ENCODE measurements at regions not wholly inside any gene's neighbourhood (a gene's known extent, or its start where the extent isn't known, plus 50 kb on each side); places are given as distances from the start of the nearest gene placed in this dataset.
"Not testable (repeated sequence)": the region's sequence is repeated elsewhere in the genome, so short reads cannot be mapped to it uniquely, and the experiment has no call there.

GRCh38 chr16:9647981-9648701, 534.1 kb downstream of the GRIN2A start:
- peak; percentile 55 for DNase-seq (ENCODE audit: low spot score)

DNA sequence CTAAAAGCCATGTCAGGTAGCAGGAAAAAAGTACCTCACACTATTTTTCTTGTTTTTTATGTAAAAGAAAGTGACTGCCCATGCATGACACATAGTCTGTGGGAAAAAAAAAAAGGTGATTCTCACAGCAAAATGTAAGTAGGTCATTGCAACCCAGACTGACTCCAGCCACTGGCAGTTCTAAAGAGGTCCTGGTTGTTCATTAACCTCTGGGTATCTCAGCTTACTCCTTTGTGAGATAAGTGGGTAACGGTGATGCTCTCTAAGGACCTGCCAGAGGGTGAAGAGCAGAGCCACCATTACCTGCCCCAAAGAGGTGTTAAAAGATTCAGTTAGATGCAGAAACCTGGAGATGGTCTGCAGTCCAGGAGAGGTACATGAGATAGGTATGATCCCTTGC, 531.9 kb downstream of the GRIN2A start:
- no peak for DNase-seq (ENCODE audit: low spot score)

GRCh38 chr16:9655051-9655450, 527.2 kb downstream of the GRIN2A start:
- no peak for DNase-seq (ENCODE audit: low spot score)

DNA sequence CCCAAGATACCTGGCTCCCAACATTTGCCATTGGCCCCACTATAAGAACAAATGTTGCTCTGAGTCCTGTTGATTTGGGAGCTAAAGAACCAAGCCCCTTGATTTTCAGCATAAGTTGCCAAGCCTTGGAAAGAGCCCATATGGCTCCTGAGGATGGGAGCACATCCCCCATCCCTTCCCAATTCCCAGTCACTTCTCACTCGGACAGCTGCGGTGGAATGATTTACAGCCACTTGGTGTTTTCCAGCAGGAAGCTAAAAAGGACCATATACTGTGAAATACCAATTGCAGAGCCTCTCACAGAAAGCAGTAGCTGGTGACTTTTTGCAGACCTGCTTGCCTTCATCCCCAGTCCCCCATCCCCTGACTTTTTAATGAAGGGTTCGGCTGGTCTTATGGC, 524.6 kb downstream of the GRIN2A start:
- no peak for DNase-seq (ENCODE audit: low spot score)

DNA sequence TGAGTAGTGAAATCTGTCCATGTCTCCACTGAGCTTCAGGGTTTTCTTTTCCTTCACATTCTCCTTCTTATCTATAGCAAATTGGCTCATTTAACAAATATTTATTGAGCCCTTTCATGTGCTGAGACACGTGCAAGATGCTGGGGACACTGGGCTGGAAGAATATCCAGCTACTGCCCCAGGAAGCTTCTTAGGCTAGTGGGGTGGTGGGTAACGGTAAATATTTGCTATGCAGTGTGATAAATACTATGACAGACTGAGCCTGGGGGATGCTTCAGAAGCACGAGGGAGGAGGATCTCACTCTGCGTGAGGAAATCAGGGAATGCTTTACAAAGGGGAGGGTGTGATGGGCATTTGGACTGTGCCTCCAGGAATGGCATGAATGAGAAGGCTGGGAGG, 524.1 kb downstream of the GRIN2A start:
- DNase-seq (ENCODE audit: low spot score) = no peak

DNA sequence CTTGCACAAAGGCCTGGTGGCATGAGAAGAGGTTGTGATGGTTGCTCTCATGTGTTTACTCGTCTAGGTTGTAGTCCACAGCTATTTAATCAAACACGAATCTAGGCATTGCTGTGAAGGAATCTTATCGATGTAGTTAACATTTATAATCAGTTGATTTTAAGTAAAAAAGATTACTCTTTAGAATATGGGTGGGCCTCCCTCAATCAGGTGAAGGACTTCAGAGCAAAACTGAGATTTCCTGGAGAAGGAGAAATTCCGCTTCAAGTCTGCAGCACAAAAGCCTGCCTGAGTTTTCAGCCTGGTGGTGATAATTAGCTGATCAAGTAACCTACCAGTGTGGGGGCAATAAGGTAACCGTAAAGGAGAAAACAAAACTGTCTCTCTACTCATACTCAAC, 523.6 kb downstream of the GRIN2A start:
- DNase-seq (ENCODE audit: low spot score) = no peak

GRCh38 chr16:9660898-9661297, 521.3 kb downstream of the GRIN2A start:
- DNase-seq (ENCODE audit: low spot score) = no peak

- no peak for DNase-seq (ENCODE audit: low spot score)
Observed at GRCh38 chr16:9661336-9662017, 520.8 kb downstream of the GRIN2A start.

DNA sequence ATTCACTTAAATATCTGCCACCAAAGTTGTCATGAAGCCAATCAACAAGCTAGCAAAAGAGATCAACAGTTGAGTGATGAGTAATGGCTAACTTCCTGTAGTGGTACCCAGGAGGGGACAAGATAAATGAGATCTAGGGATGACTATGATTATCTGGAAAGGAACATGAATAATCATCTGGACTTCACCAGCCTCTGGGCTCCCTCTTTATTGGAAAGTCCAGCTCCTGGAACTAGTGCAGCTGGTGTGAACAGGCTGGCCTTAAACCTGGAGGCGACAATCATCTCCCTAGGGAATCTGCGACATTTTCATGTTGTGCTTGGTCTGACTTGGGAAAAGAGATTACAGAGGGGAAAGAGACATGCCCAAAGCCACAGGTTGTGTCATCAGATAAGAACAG, 518.6 kb downstream of the GRIN2A start:
- DNase-seq (ENCODE audit: low spot score) = no peak

DNA sequence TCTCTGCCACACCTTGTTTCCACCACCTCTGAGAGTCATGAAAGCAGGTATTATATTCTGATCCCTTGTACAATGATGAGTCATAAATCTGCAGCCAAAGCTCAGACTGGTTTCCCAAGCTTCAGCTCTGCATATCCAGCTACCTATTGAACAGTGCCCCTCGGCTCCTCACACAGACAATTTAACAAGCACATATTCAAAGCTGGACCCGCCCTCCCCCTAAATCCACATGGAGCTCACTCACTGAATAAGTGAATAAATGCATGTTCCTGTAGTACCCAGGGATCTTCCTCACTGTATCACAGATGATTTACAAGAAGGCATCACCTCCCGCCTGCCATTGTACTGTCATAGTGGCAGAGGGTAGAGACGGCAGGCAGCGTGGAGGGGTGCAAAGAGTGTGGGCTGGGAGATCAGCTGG, 516.4 kb downstream of the GRIN2A start:
- no peak for DNase-seq (ENCODE audit: low spot score)

- DNase-seq (ENCODE audit: low spot score) = no peak
Observed at GRCh38 chr16:9666834-9667480, 515.3 kb downstream of the GRIN2A start.

- DNase-seq (ENCODE audit: low spot score) = no peak
Observed at GRCh38 chr16:9670033-9670432, 512.2 kb downstream of the GRIN2A start.

- DNase-seq (ENCODE audit: low spot score) = not testable (repeated sequence)
Observed at GRCh38 chr16:9670616-9671015, 511.6 kb downstream of the GRIN2A start.

DNA sequence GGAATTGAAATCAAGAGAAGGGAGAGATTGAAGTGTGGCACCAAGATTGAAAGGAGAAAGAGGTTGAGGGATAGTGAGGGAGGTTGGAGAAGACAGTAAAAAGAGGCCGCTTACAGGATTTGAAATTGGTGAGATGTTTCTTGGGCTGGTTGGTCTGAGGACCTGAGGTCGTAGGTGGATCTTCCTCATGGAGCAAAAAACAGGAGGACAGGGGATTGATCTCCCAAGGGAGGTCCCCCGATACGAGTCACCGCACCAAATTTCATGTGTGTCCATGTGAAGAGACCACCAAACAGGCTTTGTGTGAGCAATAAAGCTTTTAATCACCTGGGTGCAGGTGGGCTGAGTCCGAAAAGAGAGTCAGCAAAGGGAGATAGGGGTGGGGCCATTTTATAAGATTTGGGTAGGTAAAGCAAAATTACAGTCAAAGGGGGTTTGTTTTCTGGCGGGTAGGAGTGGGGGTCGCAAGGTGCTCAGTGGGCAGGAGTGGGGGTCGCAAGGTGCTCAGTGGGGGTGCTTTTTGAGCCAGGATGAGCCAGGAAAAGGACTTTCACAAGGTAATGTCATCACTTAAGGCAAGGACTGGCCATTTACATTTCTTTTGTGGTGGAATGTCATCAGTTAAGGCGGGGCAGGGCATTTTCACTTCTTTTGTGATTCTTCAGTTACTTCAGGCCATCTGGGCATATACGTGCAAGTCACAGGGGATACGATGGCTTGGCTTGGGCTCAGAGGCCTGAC, 505.5 kb downstream of the GRIN2A start:
- DNase-seq (ENCODE audit: low spot score) = not testable (repeated sequence)

- no peak for DNase-seq (ENCODE audit: low spot score)
Observed at GRCh38 chr16:9677301-9677653, 505.0 kb downstream of the GRIN2A start.

DNA sequence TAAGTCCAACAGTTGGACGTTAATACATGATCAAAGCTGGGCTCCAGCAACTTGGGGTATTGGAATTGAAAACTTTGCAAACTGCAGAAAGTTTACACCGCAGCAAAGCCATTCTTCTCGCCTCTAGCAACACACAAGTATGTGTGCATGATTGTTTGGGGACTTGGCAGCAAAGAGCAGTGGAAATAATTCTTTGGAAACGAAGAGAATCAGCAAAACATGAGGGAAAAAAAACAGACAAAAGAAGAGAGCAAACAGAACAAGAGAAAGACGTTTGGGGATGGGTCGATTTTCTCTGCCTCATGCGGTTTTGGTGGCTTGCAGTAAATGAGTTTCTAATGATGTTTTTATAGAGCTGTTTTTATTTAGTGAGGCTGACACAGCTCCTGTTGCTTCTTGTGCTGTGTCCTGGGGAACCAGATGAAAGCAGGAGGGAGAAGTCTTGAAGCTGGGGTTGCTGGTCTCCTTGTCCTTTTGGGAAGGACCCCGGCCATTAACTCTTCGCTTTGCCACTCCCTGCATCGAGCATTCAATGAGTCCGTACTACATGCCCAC, 502.9 kb downstream of the GRIN2A start:
- no peak for DNase-seq (ENCODE audit: low spot score)

DNA sequence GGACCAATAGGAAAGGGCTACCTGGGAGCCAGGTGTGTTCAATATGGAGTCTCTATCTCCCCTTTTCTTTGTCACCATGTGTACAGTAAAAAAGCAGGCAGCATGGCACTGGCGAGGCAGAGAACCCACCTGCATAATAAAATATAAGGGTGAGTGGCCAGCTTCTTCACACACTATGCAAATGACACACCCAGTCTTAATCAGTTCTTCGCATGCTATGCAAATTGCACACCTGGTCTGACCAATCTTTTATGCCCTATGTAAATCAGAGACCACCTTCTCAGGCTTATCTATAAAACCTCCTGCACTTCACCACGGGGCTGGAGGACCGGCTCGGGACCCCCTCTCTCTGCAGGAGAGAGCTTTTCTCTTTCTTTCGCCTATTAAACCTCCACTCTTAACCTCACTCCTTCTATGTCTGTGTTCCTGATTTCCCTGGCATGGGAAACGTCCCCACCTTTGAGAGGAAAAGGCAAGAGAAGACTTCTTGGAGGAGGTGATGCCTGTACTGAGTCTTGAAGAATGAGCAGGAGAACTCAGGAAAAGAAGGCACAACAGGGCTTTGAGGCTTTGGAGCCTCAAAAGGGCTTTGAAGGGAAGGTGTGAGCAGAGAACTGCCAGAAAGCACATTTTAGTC, 502.1 kb downstream of the GRIN2A start:
- no peak for DNase-seq (ENCODE audit: low spot score)

GRCh38 chr16:9680968-9681367, 501.3 kb downstream of the GRIN2A start:
- no peak for DNase-seq (ENCODE audit: low spot score)

DNA sequence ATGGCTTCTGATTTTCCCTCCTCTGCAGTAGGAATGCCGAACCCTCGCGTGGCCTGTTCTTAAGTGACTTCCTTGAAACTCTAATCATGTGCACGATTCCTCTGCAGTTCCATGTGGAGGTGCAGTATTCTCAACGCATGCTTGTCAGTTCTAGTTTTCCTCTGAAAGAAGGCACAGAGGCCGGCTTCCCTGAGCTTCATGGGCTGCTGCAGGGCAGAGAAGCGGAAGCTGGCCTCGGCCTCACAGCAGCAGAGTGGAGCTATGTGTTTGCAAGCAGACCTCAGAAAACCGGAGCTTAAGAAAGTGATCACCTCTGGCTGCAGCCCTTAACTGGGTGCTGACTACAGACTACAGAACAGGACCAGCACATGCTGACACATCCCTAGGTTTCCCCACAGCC, 500.7 kb downstream of the GRIN2A start:
- DNase-seq (ENCODE audit: low spot score) = no peak

GRCh38 chr16:9682320-9682719, 499.9 kb downstream of the GRIN2A start:
- no peak for DNase-seq (ENCODE audit: low spot score)

DNA sequence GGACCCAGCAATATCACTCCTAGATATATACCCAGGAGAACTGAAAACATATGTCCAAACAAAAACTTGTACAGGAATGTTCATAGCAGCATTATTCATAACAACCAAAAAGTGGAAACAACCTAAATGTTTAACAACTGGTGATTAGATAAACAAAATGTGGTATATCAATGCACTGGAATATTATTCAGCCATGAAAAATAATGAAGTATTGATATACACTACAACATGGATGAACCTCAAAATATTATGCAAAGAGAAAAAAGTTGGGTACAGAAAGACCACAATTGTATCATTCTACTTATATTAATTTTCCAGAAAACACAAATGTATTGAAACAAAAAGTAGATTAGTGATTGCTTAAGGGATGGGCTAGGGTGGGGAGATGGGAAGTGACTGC, 498.6 kb downstream of the GRIN2A start:
- DNase-seq (ENCODE audit: low spot score) = no peak

Measured in RKO (cell line).